HL-60 (cell line): ENCODE measurements at regions not wholly inside any gene's neighbourhood (a gene's known extent, or its start where the extent isn't known, plus 50 kb on each side); places are given as distances from the start of the nearest gene placed in this dataset.

ENCODE experiments used
- DNase-seq, 2 experiments: peaks; one replicate each; pipeline ENCODE4 v3.0.0-alpha.2; 2010 to 2020; ENCODE audit warnings: low read depth in 1 of 2, low spot score in 1 of 2
- H3K27ac ChIP-seq: fragments of 250-450 bp; sonication (Bioruptor Pico); replicated peaks from 2 replicates; pipeline ENCODE4 v1.5.1; 2020; ENCODE audit warnings: mild to moderate bottlenecking, moderate library complexity
- H3K27me3 ChIP-seq: fragments of 250-450 bp; sonication (Bioruptor Pico); 2 replicates; pipeline ENCODE4 v1.5.1; 2021; ENCODE audit warnings: mild to moderate bottlenecking, moderate library complexity; ENCODE audit not compliant: insufficient read depth, poor library complexity, severe bottlenecking
- H3K4me3 ChIP-seq: replicated peaks from 2 replicates; pipeline ENCODE4 v1.5.1; 2011; ENCODE audit warnings: mild to moderate bottlenecking, control low read depth, low read length; ENCODE audit not compliant: insufficient read depth
- GABPA ChIP-seq: IDR thresholded peaks from 2 replicates; pipeline ENCODE4 v1.6.1; 2012; ENCODE audit warnings: low read depth
- POLR2AphosphoS5 ChIP-seq: IDR thresholded peaks from 2 replicates; pipeline ENCODE4 v1.6.1; 2012; ENCODE audit warnings: low read depth
- SPI1 ChIP-seq: IDR thresholded peaks from 2 replicates; pipeline ENCODE4 v1.6.1; 2012; ENCODE audit warnings: low read depth, mild to moderate bottlenecking, borderline replicate concordance
- TF ChIP-seq, protein P1 (sequence below): IDR thresholded peaks from 2 replicates; pipeline ENCODE4 v1.6.1; 2012; ENCODE audit warnings: low read depth; ENCODE audit not compliant: insufficient replicate concordance
- TF ChIP-seq, protein P2 (sequence below): IDR thresholded peaks from one replicate; pipeline ENCODE4 v1.5.1; 2011; ENCODE audit warnings: low read length, control low read depth, inconsistent platforms; ENCODE audit not compliant: insufficient read depth

DNA sequence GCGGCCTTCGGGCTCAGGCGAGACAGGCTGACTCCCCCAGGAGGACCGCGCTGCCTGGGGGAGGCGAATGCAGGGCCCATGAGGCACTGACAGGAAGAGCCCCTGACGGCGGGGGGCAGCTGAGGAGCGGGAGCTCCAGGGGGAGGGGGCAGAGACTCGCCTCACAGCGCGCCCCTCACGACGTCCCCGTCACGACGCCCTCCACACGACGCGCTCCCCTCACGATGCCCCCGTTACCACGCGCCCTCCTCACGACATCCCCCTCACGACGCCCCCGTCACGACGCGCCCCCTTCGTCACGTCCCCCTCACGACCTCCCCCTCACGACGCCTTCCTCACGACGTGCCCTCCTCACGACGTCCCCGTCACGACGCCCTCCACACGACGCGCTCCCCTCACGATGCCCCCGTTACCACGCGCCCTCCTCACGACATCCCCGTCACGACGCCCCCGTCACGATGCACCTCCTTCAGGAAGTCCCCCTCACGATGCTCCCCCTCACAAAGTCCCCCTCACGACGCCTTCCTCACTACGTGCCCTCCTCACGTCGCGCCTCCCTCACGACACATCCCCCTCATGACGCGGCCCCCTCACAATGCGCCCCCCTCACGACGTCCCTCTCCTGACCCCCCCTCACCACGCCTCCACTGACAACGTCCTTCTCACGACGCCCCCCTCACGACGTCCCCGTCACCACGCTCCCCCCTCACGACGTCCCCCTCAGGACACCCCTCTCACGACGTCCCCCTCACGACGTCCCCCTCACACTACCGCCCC lies 99.6 kb downstream of the ING1 start:
- H3K27ac ChIP-seq: no peak overlapping the region
- TF ChIP-seq SPI1 (no peak), GABPA (no peak), POLR2AphosphoS5 (no peak)
- TF ChIP-seq, protein P1, sequence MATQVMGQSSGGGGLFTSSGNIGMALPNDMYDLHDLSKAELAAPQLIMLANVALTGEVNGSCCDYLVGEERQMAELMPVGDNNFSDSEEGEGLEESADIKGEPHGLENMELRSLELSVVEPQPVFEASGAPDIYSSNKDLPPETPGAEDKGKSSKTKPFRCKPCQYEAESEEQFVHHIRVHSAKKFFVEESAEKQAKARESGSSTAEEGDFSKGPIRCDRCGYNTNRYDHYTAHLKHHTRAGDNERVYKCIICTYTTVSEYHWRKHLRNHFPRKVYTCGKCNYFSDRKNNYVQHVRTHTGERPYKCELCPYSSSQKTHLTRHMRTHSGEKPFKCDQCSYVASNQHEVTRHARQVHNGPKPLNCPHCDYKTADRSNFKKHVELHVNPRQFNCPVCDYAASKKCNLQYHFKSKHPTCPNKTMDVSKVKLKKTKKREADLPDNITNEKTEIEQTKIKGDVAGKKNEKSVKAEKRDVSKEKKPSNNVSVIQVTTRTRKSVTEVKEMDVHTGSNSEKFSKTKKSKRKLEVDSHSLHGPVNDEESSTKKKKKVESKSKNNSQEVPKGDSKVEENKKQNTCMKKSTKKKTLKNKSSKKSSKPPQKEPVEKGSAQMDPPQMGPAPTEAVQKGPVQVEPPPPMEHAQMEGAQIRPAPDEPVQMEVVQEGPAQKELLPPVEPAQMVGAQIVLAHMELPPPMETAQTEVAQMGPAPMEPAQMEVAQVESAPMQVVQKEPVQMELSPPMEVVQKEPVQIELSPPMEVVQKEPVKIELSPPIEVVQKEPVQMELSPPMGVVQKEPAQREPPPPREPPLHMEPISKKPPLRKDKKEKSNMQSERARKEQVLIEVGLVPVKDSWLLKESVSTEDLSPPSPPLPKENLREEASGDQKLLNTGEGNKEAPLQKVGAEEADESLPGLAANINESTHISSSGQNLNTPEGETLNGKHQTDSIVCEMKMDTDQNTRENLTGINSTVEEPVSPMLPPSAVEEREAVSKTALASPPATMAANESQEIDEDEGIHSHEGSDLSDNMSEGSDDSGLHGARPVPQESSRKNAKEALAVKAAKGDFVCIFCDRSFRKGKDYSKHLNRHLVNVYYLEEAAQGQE: no peak
- TF ChIP-seq, protein P2, sequence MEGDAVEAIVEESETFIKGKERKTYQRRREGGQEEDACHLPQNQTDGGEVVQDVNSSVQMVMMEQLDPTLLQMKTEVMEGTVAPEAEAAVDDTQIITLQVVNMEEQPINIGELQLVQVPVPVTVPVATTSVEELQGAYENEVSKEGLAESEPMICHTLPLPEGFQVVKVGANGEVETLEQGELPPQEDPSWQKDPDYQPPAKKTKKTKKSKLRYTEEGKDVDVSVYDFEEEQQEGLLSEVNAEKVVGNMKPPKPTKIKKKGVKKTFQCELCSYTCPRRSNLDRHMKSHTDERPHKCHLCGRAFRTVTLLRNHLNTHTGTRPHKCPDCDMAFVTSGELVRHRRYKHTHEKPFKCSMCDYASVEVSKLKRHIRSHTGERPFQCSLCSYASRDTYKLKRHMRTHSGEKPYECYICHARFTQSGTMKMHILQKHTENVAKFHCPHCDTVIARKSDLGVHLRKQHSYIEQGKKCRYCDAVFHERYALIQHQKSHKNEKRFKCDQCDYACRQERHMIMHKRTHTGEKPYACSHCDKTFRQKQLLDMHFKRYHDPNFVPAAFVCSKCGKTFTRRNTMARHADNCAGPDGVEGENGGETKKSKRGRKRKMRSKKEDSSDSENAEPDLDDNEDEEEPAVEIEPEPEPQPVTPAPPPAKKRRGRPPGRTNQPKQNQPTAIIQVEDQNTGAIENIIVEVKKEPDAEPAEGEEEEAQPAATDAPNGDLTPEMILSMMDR: no peak
- no peak for DNase-seq
- H3K27me3 ChIP-seq: peaks cover 10% of the 10 kb centered on the region
- no peak overlapping the region for H3K4me3 ChIP-seq

DNA sequence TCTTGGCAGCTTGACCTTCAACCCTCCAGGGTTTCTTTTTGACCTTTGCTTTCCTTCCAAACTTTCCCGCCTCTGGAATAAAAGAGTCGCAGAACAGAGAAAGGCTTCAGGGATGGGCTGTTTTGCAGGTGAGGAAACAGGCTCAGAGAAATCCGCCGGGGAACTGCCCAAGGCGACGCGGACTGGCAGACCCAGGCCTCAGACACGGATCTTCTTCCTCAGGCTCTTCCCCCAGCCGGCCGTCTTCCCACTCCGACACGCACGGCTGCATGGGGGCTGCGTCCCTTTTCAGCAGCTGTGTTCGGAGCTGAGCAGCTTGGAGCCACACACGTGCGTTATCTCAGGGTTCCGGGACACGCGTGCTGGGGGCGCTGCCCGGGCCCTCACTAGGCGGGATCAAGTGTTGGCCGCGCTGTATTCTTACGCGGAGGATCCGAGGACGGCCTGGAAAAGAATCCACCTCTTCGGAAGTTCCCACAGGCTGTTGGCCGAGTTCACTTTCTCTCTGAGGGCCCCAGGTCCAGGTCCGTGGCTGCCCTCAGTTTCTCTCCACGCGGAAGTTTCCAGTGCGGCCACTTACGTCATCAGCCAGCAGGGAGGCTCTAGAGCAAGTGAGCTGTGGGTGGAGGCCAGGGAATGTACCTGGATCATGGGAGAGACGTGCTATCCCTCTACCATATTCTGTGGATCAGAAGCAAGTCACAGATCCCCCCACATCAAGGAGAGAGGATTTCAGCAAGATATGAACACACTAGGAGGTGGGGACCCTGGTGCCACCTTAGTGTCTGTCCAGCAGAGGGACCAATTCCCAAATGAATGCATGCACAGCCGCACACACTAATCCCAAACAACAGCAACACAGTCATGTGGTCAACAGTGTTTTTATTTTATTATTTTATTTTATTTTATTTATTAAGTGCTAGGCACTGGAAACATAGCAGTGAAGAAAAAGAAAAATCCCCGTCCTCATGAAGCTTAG lies 100.4 kb downstream of the ING1 start:
- DNase-seq: no peak
- Histone ChIP-seq H3K27me3 (peaks cover 10% of the 10 kb centered on the region), H3K27ac (no peak overlapping the region), H3K4me3 (no peak overlapping the region)
- no peak for TF ChIP-seq POLR2AphosphoS5
- TF ChIP-seq, protein P2: no peak
- TF ChIP-seq SPI1: no peak

DNA sequence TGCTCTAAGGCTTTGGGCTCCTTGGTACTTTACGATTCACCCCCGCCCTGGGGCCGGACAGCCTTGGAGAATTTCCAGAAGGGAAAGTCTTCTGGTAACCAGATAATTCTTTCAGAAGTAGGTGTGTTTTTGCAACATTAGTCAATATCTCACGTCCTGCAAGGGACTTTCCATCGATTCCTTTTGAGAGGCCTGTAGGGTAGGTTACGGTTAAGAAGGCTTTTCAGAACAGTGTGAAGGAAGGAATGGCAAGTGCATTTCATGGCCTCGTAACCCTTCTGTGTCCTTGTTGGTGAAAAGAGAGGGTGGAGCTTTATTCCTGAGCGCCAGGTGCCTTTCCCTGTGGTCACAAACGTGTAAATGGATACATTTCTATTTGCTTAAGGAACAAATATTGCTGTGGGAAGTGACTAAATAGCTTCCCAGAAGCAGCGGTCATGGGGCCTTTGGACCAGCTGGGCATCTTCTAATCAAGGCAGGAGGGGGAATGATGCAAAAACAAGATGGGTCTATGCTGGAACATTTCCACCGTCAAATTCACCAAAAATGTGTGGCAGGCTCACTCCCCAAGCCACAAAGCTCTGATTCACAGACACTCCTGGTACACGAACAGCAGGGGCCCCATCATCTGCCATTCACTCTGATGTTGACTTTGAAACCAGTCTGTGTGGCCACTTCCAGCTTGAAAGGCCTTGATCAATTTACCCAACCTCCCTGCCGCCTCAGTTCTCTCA lies 99.2 kb downstream of the ANKRD10 start:
- Histone ChIP-seq H3K27me3 (peaks cover 7% of the 10 kb centered on the region), H3K27ac (no peak overlapping the region), H3K4me3 (no peak overlapping the region)
- TF ChIP-seq, protein P2: no peak
- TF ChIP-seq GABPA (no peak), POLR2AphosphoS5 (no peak), SPI1 (no peak)
- TF ChIP-seq, protein P1: no peak
- DNase-seq: no peak
